DOHH2 (cell line): ENCODE measurements at regions not wholly inside any gene's neighbourhood (a gene's known extent, or its start where the extent isn't known, plus 50 kb on each side); places are given as distances from the start of the nearest gene placed in this dataset.

ENCODE experiments used
- CTCF ChIP-seq: fragments of 200-600 bp; sonication (generic); IDR thresholded peaks from one replicate; pipeline ENCODE4 v1.5.1; 2014; ENCODE audit warnings: antibody characterized with exemption, mild to moderate bottlenecking, low read depth, low read length; ENCODE audit not compliant: poor library complexity, severe bottlenecking
- EZH2phosphoT487 ChIP-seq: fragments of 200-600 bp; sonication (generic); IDR thresholded peaks from 2 replicates; pipeline ENCODE4 v1.6.1; 2017; ENCODE audit warnings: borderline replicate concordance, mild to moderate bottlenecking, antibody characterized with exemption, low read length, moderate library complexity, mixed read lengths

- TF ChIP-seq CTCF = no peak
- no peak for TF ChIP-seq EZH2phosphoT487
Observed at GRCh38 chr4:176611951-176612350, 180.8 kb downstream of the VEGFC start.
